Mesendoderm (in vitro differentiated cells): ENCODE measurements at regions not wholly inside any gene's neighbourhood (a gene's known extent, or its start where the extent isn't known, plus 50 kb on each side); places are given as distances from the start of the nearest gene placed in this dataset.

Source experiments
- DNase-seq: peaks from one replicate; pipeline ENCODE4 v3.0.0; 2013
- H2AK5ac ChIP-seq: 2 replicates; pipeline ENCODE4 v1.6.1; 2013; ENCODE audit warnings: low read length, inconsistent platforms
- H2BK120ac ChIP-seq: 2 replicates; pipeline ENCODE4 v1.6.1; 2013; ENCODE audit warnings: low read depth, mild to moderate bottlenecking, low read length, moderate library complexity, mixed read lengths
- H2BK15ac ChIP-seq: replicated peaks from 2 replicates; pipeline ENCODE4 v1.6.1; 2013; ENCODE audit warnings: low read depth, mild to moderate bottlenecking, moderate library complexity
- H2BK5ac ChIP-seq: 2 replicates; pipeline ENCODE4 v1.6.1; 2013; ENCODE audit warnings: low read length, inconsistent platforms
- H3K18ac ChIP-seq: 2 replicates; pipeline ENCODE4 v1.6.1; 2013; ENCODE audit warnings: mild to moderate bottlenecking, low read length, mixed read lengths
- H3K23ac ChIP-seq: one replicate; pipeline ENCODE4 v1.6.1; 2013; ENCODE audit warnings: low read length
- H3K27ac ChIP-seq: 2 replicates; pipeline ENCODE4 v1.5.1; 2013; ENCODE audit warnings: low read depth, mild to moderate bottlenecking, inconsistent platforms, low read length, moderate library complexity
- H3K27me3 ChIP-seq: 2 replicates; pipeline ENCODE4 v1.6.1; 2013; ENCODE audit warnings: low read length, control low read depth, mild to moderate bottlenecking, inconsistent platforms; ENCODE audit not compliant: insufficient read depth, poor library complexity
- H3K36me3 ChIP-seq: 2 replicates; pipeline ENCODE4 v1.6.1; 2013; ENCODE audit warnings: low read length, inconsistent platforms; ENCODE audit not compliant: control insufficient read depth, insufficient read depth
- H3K4ac ChIP-seq: one replicate; pipeline ENCODE4 v1.6.1; 2013; ENCODE audit warnings: low read depth, mild to moderate bottlenecking, low read length, moderate library complexity
- H3K4me1 ChIP-seq: 2 replicates; pipeline ENCODE4 v1.6.1; 2013; ENCODE audit warnings: low read depth, low read length, inconsistent platforms; ENCODE audit not compliant: control insufficient read depth
- H3K4me2 ChIP-seq: 2 replicates; pipeline ENCODE4 v1.6.1; 2013; ENCODE audit warnings: low read length
- H3K4me3 ChIP-seq: 2 replicates; pipeline ENCODE4 v1.5.1; 2013; ENCODE audit warnings: mild to moderate bottlenecking, low read length
- H3K56ac ChIP-seq: one replicate; pipeline ENCODE4 v1.6.1; 2013; ENCODE audit warnings: low read length
- H3K79me1 ChIP-seq: 2 replicates; pipeline ENCODE4 v1.6.1; 2013; ENCODE audit warnings: low read length, inconsistent platforms
- H3K79me2 ChIP-seq: 2 replicates; pipeline ENCODE4 v1.6.1; 2013; ENCODE audit warnings: mild to moderate bottlenecking, low read length; ENCODE audit not compliant: control insufficient read depth, insufficient read depth
- H3K9ac ChIP-seq: 2 replicates; pipeline ENCODE4 v1.6.1; 2013; ENCODE audit warnings: low read length, inconsistent platforms
- H4K5ac ChIP-seq: one replicate; pipeline ENCODE4 v1.6.1; 2013; ENCODE audit warnings: low read length
- H4K8ac ChIP-seq: one replicate; pipeline ENCODE4 v1.6.1; 2013; ENCODE audit warnings: low read depth, mild to moderate bottlenecking, control low read depth, low read length, moderate library complexity
- WGBS: extraction: QIAGEN DNeasy Blood & Tissue Kit; methylation state at CpG from one replicate; pipeline ENCODE4 v1.1.7; 2013; ENCODE audit warnings: low lambda C conversion rate, missing lambda C conversion rate; ENCODE audit not compliant: insufficient coverage; ENCODE audit errors: extremely low coverage; 5-methylcytosine and 5-hydroxymethylcytosine counted together

DNA sequence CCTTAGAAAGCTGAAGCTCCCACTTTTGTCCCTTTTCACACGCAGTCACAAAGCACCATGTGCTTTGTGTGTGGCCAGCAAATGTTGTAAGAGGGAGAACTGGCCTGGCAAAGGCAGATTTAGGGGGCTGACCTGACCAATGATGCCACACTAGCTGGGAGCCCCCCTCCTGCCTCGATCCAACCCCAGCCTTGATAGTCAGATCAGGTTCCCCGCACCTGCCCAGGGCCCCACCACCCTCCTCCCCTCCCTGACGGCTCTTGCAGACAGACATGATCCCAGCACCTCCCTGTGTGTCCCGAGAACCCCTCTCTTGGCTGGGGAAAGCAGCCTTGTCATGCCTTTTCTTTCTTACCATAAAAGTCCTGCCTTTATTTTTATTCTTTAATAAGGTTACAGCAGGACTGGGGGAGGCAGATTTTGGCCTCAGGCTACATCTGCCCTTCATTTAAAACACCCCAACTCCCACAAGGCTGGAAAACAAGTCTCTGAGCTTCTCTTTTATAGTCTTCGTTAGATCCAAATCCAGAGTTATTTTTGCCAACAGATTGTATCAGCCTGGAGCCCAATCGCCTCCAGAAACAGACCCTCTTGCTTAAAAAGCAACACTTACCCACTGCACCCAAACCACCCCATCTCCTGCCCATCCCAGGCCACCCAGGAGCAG, 201.8 kb upstream of the CDH5 start:
- WGBS = no CpG with 5 or more reads among the region's 7 CpGs

DNA sequence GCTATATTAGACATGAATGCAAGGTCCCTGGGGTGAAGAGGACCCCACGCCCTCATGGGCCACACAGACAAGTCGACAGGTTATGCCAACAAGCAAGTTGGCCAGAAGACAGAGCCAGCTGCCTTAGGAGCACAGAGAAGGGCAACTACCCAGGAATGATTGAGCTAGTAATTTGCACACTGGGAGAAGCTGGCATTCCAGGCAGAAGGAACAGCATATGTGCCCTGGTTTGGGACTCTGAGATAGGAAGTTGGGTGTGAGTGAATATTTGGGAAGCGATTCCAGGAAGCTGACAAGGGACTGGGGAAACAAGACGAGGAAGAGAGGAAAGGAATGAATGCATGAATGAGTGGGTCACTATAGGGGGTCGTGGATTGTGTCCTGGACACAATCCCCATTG, 203.7 kb upstream of the CDH5 start:
- Histone ChIP-seq H3K4ac (no peak overlapping the region), H3K27ac (no peak overlapping the region), H3K23ac (no peak overlapping the region), H3K79me2 (no peaks in the 10 kb centered on the region), H4K5ac (no peak overlapping the region), H3K36me3 (no peaks in the 10 kb centered on the region), H2BK15ac (no peak overlapping the region), H2AK5ac (no peak overlapping the region), H3K4me3 (no peak overlapping the region), H4K8ac (no peak overlapping the region), H3K9ac (no peak overlapping the region), H3K79me1 (no peaks in the 10 kb centered on the region), H3K4me2 (no peak overlapping the region), H2BK120ac (no peak overlapping the region), H2BK5ac (no peak overlapping the region), H3K56ac (no peak overlapping the region), H3K18ac (no peak overlapping the region), H3K4me1 (no peaks in the 10 kb centered on the region), H3K27me3 (no peaks in the 10 kb centered on the region)
- no peak for DNase-seq
- no CpG with 5 or more reads among the region's 5 CpGs for WGBS

More for the DNA sequence above, 201.8 kb upstream of the CDH5 start:
- H3K4ac ChIP-seq = no peak overlapping the region
- no peak overlapping the region for H3K23ac ChIP-seq
- H3K4me3 ChIP-seq = no peak overlapping the region
- no peak overlapping the region for H3K27ac ChIP-seq
- H4K8ac ChIP-seq = no peak overlapping the region
- H3K27me3 ChIP-seq = no peaks in the 10 kb centered on the region
- H3K4me1 ChIP-seq = no peaks in the 10 kb centered on the region
- H2AK5ac ChIP-seq = no peak overlapping the region
- H3K4me2 ChIP-seq = no peak overlapping the region
- H3K9ac ChIP-seq = no peak overlapping the region
- no peak overlapping the region for H2BK15ac ChIP-seq
- H3K56ac ChIP-seq = no peak overlapping the region
- H2BK120ac ChIP-seq = no peak overlapping the region
- no peak overlapping the region for H4K5ac ChIP-seq
- no peaks in the 10 kb centered on the region for H3K79me1 ChIP-seq
- DNase-seq = no peak
- no peak overlapping the region for H2BK5ac ChIP-seq
- H3K36me3 ChIP-seq = no peaks in the 10 kb centered on the region
- no peaks in the 10 kb centered on the region for H3K79me2 ChIP-seq
- H3K18ac ChIP-seq = no peak overlapping the region

- no peak overlapping the region for H2BK15ac ChIP-seq
- H3K9ac ChIP-seq = no peak overlapping the region
- no peak overlapping the region for H3K4ac ChIP-seq
- H3K56ac ChIP-seq = no peak overlapping the region
- no peaks in the 10 kb centered on the region for H3K36me3 ChIP-seq
- no peak overlapping the region for H4K8ac ChIP-seq
- no peak overlapping the region for H2BK5ac ChIP-seq
- no peaks in the 10 kb centered on the region for H3K27me3 ChIP-seq
- H3K23ac ChIP-seq = no peak overlapping the region
- no CpG with 5 or more reads among the region's 8 CpGs for WGBS
- no peak overlapping the region for H2BK120ac ChIP-seq
- H3K4me2 ChIP-seq = no peak overlapping the region
- H3K79me2 ChIP-seq = no peaks in the 10 kb centered on the region
- H4K5ac ChIP-seq = no peak overlapping the region
- no peaks in the 10 kb centered on the region for H3K79me1 ChIP-seq
- no peak overlapping the region for H3K4me3 ChIP-seq
- no peak overlapping the region for H3K18ac ChIP-seq
- H2AK5ac ChIP-seq = no peak overlapping the region
- H3K4me1 ChIP-seq = no peaks in the 10 kb centered on the region
- H3K27ac ChIP-seq = no peak overlapping the region
- DNase-seq = no peak
Observed at GRCh38 chr16:66161942-66162341, 204.5 kb upstream of the CDH5 start.

- no peak overlapping the region for H3K4me2 ChIP-seq
- no peaks in the 10 kb centered on the region for H3K4me1 ChIP-seq
- no CpG with 5 or more reads among the region's 3 CpGs for WGBS
- H2AK5ac ChIP-seq = no peak overlapping the region
- no peak overlapping the region for H3K9ac ChIP-seq
- H4K8ac ChIP-seq = no peak overlapping the region
- no peaks in the 10 kb centered on the region for H3K27me3 ChIP-seq
- no peak overlapping the region for H3K4ac ChIP-seq
- no peak overlapping the region for H2BK120ac ChIP-seq
- no peak overlapping the region for H3K4me3 ChIP-seq
- H2BK5ac ChIP-seq = no peak overlapping the region
- H3K79me1 ChIP-seq = no peaks in the 10 kb centered on the region
- no peak overlapping the region for H3K23ac ChIP-seq
- H3K56ac ChIP-seq = no peak overlapping the region
- no peak overlapping the region for H3K18ac ChIP-seq
- no peak overlapping the region for H3K27ac ChIP-seq
- DNase-seq = no peak
- no peak overlapping the region for H4K5ac ChIP-seq
- no peaks in the 10 kb centered on the region for H3K79me2 ChIP-seq
- H3K36me3 ChIP-seq = no peaks in the 10 kb centered on the region
- H2BK15ac ChIP-seq = no peak overlapping the region
Observed at GRCh38 chr16:66161269-66161668, 205.2 kb upstream of the CDH5 start.

DNA sequence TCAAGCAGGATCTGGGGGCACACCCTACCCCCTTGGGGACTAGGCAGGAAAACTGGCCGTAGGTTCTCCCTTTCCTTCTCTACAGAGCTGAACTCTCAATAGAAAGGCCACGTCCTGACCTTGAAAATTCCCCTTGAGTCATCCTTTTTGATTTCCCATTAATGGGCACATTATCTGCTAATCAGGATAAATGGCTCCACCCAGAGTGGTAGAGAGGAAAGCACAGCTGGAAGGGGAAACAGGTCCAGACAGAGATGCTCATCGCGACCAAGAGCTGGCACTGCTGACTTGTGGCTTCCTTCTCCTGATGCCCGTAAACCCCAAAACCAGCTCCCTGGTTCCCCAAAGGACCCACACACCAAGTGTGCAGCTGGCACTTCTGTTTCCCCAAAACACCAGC, 206.5 kb upstream of the CDH5 start:
- H4K8ac ChIP-seq = no peak overlapping the region
- no peak overlapping the region for H3K4me2 ChIP-seq
- no CpG with 5 or more reads among the region's 5 CpGs for WGBS
- no peak overlapping the region for H2BK15ac ChIP-seq
- H2AK5ac ChIP-seq = no peak overlapping the region
- H3K27ac ChIP-seq = no peak overlapping the region
- no peak overlapping the region for H3K9ac ChIP-seq
- H4K5ac ChIP-seq = no peak overlapping the region
- H3K27me3 ChIP-seq = no peaks in the 10 kb centered on the region
- H3K4me1 ChIP-seq = no peaks in the 10 kb centered on the region
- no peak overlapping the region for H3K4me3 ChIP-seq
- no peaks in the 10 kb centered on the region for H3K79me2 ChIP-seq
- no peak overlapping the region for H3K4ac ChIP-seq
- DNase-seq = no peak
- no peak overlapping the region for H3K56ac ChIP-seq
- H3K79me1 ChIP-seq = no peaks in the 10 kb centered on the region
- no peak overlapping the region for H2BK5ac ChIP-seq
- no peak overlapping the region for H3K18ac ChIP-seq
- H2BK120ac ChIP-seq = no peak overlapping the region
- no peaks in the 10 kb centered on the region for H3K36me3 ChIP-seq
- no peak overlapping the region for H3K23ac ChIP-seq

DNA sequence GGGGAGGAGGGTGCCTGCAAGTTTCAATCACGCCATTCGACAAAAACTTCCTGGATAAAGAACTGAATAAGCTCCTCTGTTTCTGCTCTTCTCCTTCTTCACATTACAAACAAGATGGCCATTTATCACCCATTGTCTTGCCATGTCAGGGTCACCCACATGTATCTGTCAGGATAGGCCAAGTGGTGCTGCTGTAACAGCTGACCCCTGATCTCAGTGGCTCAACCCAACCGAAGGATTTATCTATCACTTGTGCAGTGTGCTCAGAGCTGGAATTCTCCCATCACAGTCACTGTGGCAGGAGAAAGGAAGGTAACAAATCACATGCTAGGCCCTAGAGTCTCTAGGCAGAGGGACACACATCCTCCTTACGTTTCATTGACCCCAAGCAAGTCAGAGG, 210.0 kb upstream of the CDH5 start:
- H3K79me1 ChIP-seq = no peaks in the 10 kb centered on the region
- H4K5ac ChIP-seq = no peak overlapping the region
- H3K36me3 ChIP-seq = no peaks in the 10 kb centered on the region
- no peak overlapping the region for H2BK15ac ChIP-seq
- H3K4ac ChIP-seq = no peak overlapping the region
- no peak overlapping the region for H3K27ac ChIP-seq
- H2BK120ac ChIP-seq = no peak overlapping the region
- no peaks in the 10 kb centered on the region for H3K27me3 ChIP-seq
- no peaks in the 10 kb centered on the region for H3K79me2 ChIP-seq
- no peak overlapping the region for H3K4me3 ChIP-seq
- H3K18ac ChIP-seq = no peak overlapping the region
- no peak overlapping the region for H2AK5ac ChIP-seq
- H3K9ac ChIP-seq = no peak overlapping the region
- DNase-seq = no peak
- no peak overlapping the region for H2BK5ac ChIP-seq
- H3K4me1 ChIP-seq = no peaks in the 10 kb centered on the region
- no CpG with 5 or more reads among the region's 4 CpGs for WGBS
- H3K23ac ChIP-seq = no peak overlapping the region
- H3K4me2 ChIP-seq = no peak overlapping the region
- no peak overlapping the region for H4K8ac ChIP-seq
- no peak overlapping the region for H3K56ac ChIP-seq
